HUES48 (cell line): ENCODE measurements at regions not wholly inside any gene's neighbourhood (a gene's known extent, or its start where the extent isn't known, plus 50 kb on each side); places are given as distances from the start of the nearest gene placed in this dataset.

Experiments used
- H3K27ac ChIP-seq: one replicate; pipeline ENCODE4 v1.7.0; 2013; ENCODE audit warnings: low read depth, low read length, inconsistent platforms
- H3K27me3 ChIP-seq: 2 replicates; pipeline ENCODE4 v1.6.1; 2013; ENCODE audit warnings: mild to moderate bottlenecking, low read length; ENCODE audit not compliant: control insufficient read depth, insufficient read depth
- H3K36me3 ChIP-seq: 2 replicates; pipeline ENCODE4 v1.6.1; 2013; ENCODE audit warnings: low read length; ENCODE audit not compliant: control insufficient read depth, insufficient read depth
- H3K4me1 ChIP-seq: 2 replicates; pipeline ENCODE4 v1.6.1; 2013; ENCODE audit warnings: mild to moderate bottlenecking, low read length; ENCODE audit not compliant: control insufficient read depth, insufficient read depth
- H3K4me3 ChIP-seq: 2 replicates; pipeline ENCODE4 v1.5.1; 2013; ENCODE audit warnings: mild to moderate bottlenecking, low read depth, low read length
- H3K9ac ChIP-seq: 2 replicates; pipeline ENCODE4 v1.6.1; 2013; ENCODE audit warnings: mild to moderate bottlenecking, low read depth, low read length, moderate library complexity
- H3K9me3 ChIP-seq: 2 replicates; pipeline ENCODE4 v1.6.1; 2013; ENCODE audit warnings: low read length; ENCODE audit not compliant: control insufficient read depth, insufficient read depth

DNA sequence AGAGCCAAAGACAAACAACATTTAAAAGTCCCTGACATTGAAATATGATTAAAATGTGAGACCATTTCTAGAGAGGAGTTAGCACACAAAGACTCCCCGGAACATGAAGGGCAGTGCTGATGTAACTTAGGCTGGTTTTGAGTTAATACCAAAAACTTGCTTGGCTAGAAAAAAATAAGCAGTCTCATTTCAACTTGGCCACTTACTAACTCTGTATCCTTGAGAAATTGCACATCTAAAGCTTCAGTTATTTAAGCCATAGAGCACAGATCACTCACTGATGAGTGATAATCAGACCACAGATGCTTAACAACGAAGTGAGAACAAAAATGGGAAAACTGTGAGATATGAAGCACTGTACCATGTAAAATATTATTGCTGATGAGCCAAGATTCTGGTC lies 65.9 kb upstream of the MAOA start:
- Histone ChIP-seq H3K27ac (no peak overlapping the region), H3K9ac (no peak overlapping the region), H3K9me3 (no peaks in the 10 kb centered on the region; the same call in 1 of the 2 replicates), H3K4me3 (no peak overlapping the region), H3K27me3 (peaks cover 3% of the 10 kb centered on the region; the same call in 1 of the 2 replicates), H3K36me3 (no peaks in the 10 kb centered on the region), H3K4me1 (no peaks in the 10 kb centered on the region)

DNA sequence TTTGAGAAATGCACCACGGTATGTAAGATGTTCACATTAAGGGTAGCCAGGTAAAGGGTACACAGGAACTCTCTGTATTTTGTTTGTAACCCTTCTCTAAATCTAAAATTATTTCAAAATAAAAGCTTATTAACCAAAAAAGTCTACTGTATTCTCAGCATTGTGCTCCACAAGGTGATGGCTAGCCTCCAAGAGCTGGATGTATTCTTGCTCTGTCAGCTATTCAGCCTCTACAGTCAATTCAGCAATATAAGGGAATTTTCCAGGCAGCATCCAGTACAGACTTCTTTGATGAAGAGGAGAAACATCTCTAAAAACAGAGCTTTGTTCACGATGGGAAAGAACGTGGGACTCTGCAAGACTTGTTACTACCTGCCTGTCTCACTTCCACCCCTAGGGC lies 63.5 kb upstream of the MAOA start:
- no peaks in the 10 kb centered on the region for H3K36me3 ChIP-seq
- no peak overlapping the region for H3K9ac ChIP-seq
- H3K4me3 ChIP-seq = no peak overlapping the region
- H3K27me3 ChIP-seq = no peaks in the 10 kb centered on the region
- H3K27ac ChIP-seq = no peak overlapping the region
- H3K9me3 ChIP-seq = no peaks in the 10 kb centered on the region; the same call in 1 of the 2 replicates
- H3K4me1 ChIP-seq = no peaks in the 10 kb centered on the region

- H3K27me3 ChIP-seq = no peaks in the 10 kb centered on the region
- no peaks in the 10 kb centered on the region for H3K36me3 ChIP-seq
- no peak overlapping the region for H3K4me3 ChIP-seq
- H3K9me3 ChIP-seq = no peaks in the 10 kb centered on the region
- no peaks in the 10 kb centered on the region for H3K4me1 ChIP-seq
- no peak overlapping the region for H3K9ac ChIP-seq
- H3K27ac ChIP-seq = no peak overlapping the region
Observed at GRCh38 chrX:43595931-43596330, 60.2 kb upstream of the MAOA start.

DNA sequence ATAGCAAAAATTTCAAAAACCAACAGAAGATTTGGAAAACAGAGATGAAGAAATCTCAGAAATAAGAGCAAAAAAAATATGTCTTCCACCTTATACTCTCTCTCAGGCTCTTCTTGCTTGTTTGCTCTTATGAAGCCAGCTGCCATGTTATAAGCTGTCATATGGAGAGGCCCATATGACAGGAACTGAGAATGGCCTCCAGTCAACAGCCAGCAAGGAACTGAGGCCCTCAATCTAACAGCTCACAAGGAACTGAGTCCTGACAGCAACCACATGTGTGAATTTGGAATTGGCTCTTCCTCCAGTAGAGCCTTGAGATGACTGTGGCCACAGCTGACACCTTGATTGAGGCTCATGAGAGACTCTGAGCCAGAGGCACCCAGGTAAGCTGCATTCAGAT lies 51.3 kb upstream of the MAOA start:
- Histone ChIP-seq H3K4me1 (no peaks in the 10 kb centered on the region), H3K9ac (no peak overlapping the region), H3K27me3 (no peaks in the 10 kb centered on the region; the same call in 1 of the 2 replicates), H3K9me3 (peaks cover 10% of the 10 kb centered on the region), H3K27ac (no peak overlapping the region), H3K4me3 (no peak overlapping the region), H3K36me3 (no peaks in the 10 kb centered on the region)

DNA sequence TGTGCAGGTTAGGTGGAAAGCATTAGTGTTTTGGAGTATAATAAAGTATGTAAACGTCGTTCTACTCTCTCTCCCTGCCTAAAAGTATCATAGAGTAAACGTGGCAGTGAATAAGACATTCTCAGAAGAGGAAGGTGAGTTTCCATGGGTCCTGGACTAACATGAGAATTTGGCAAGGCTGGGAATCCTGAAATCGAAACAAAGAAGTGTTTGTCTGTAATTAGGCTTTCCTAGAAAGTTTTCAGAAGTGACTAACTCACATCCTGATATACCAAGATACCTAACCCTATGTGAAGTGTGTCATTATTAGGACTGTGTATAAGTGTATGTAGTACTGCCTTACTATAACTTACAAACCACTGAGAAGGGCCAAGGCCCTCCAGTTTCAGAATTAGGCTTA lies 50.7 kb upstream of the MAOA start:
- no peak overlapping the region for H3K4me3 ChIP-seq
- H3K4me1 ChIP-seq = no peaks in the 10 kb centered on the region
- H3K9me3 ChIP-seq = peaks cover 10% of the 10 kb centered on the region
- no peak overlapping the region for H3K27ac ChIP-seq
- no peak overlapping the region for H3K9ac ChIP-seq
- no peaks in the 10 kb centered on the region for H3K36me3 ChIP-seq
- H3K27me3 ChIP-seq = no peaks in the 10 kb centered on the region; the same call in 1 of the 2 replicates
